ENCODE measurements at regions not wholly inside any gene's neighbourhood (a gene's known extent, or its start where the extent isn't known, plus 50 kb on each side); places are given as distances from the start of the nearest gene placed in this dataset.
"Not testable (repeated sequence)": the region's sequence is repeated elsewhere in the genome, so short reads cannot be mapped to it uniquely, and the experiment has no call there.

DNA sequence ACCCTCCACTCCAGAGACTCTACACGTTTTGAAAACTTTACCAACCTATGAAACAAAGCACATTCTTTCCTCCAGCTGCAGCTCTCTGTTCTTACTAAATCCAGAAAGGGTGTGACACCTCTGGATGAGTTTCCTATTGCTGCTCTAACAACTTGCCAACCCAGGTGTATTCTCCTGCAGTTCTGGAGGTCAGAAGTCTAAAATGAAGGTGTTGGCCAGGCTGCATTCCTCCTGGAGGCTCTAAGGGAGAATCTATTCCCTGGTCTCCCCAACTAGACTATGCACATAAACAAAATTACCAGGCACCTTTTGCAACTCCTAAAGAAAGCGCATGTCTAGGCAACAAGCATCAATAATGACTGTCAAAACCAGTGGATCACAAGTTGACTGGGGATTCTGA, 128.8 kb downstream of the NUFIP1 start:
- TF ChIP-seq, protein P1, sequence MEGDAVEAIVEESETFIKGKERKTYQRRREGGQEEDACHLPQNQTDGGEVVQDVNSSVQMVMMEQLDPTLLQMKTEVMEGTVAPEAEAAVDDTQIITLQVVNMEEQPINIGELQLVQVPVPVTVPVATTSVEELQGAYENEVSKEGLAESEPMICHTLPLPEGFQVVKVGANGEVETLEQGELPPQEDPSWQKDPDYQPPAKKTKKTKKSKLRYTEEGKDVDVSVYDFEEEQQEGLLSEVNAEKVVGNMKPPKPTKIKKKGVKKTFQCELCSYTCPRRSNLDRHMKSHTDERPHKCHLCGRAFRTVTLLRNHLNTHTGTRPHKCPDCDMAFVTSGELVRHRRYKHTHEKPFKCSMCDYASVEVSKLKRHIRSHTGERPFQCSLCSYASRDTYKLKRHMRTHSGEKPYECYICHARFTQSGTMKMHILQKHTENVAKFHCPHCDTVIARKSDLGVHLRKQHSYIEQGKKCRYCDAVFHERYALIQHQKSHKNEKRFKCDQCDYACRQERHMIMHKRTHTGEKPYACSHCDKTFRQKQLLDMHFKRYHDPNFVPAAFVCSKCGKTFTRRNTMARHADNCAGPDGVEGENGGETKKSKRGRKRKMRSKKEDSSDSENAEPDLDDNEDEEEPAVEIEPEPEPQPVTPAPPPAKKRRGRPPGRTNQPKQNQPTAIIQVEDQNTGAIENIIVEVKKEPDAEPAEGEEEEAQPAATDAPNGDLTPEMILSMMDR (IDR thresholded peaks at IDR 0.05; ENCODE audit: low read depth, low read length) = no peak
- no peak overlapping the region for H3K4me3 ChIP-seq (ENCODE audit: low read depth, low read length)

DNA sequence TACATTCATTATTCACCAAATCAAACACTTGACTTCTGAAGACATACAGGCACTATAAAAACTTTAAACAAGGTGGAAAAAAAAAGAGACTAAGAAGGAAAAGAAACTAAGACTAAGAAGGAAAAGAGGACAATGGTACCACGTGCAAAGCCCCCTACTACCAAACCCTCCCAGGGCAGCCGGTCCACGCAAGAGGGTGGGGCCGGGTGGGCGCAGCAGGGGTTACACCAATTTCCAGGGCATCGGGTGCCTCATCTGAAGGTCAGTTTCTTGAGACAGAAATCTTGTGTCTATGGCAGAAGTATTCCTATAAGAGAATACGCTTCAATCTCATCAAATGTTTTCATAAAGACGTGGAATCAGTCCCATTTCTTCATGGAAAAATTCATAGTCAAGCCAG, 131.5 kb downstream of the NUFIP1 start:
- TF ChIP-seq, protein P1 (IDR thresholded peaks at IDR 0.05; ENCODE audit: low read depth, low read length) = no peak
- H3K4me3 ChIP-seq (ENCODE audit: low read depth, low read length) = no peak overlapping the region

DNA sequence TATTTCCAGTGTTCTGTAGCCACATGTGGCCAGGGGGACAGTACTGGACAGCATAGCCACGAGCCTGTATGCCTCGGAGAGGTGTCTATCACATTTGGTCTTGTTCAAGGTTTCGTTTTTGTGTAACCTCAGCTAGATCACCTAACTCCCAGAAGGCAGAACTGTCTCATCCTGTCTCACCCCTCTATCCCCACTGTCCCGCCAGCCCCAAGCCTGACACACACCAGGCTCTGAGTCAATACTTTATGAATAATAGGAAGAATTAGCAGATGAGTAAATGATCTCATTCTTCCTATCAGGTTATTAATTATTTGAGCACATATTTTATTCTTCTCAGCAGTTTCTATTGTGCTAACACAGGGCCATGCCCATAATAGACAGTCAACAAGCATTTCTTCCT, 132.2 kb downstream of the NUFIP1 start:
- no peak overlapping the region for H3K4me3 ChIP-seq (ENCODE audit: low read depth, low read length)

DNA sequence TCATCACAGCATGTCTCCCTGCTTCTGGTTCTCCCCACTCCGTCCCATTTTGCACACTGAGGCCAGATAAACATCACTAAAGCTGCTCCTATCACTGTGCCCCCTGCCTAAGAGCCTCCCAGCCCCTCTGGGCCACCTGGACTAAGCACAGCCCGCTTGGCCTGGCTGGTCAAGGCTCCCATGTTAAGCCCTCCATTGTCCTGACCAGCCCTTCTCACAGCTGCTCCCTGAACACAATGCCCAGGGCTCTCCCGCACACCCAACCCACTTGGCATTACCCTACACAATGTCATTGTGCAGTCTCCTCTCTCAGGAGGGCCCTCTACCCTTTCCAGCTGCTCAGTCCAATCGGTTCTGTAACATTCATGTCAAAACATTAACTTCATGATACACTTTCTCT, 133.4 kb downstream of the NUFIP1 start:
- TF ChIP-seq, protein P1 (IDR thresholded peaks at IDR 0.05; ENCODE audit: low read depth, low read length) = no peak
- H3K4me3 ChIP-seq (ENCODE audit: low read depth, low read length) = no peak overlapping the region

More for the DNA sequence above, 132.2 kb downstream of the NUFIP1 start:
- TF ChIP-seq, protein P1 (IDR thresholded peaks at IDR 0.05; ENCODE audit: low read depth, low read length) = no peak

DNA sequence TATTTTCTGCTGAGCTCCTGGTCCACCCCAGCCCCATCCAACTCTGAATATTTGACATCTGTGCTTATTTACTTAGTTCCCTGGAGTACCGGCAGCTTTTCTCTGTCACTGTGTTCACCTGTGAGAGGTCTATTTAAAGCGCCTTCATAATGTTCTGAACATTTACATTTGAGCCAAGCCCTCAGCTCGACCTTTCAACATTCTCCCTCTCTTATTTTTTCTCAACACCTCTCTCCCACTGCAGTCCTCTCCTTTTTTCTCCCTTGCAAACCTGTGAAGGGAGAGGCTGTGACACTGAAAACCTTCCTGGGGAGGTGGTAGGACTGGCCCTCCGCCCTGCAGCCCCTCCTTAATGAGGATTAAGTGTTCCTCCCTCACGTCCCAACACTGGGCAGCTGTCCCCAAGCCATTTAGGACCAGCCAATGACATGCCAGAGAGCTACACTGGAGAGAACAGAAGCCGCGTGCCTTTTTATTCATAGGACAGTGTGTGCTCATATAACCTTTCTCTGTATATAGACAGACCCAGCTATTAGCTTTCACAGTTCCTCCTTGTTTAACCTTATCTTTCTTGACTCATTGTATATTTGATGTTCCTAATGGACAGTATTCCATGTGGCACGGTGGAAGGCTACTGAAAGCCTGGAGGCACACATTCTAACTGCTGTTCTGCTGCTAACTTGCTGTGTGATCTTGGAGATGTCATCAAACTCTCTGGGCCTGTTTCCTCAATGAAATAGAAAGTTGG, 134.8 kb downstream of the NUFIP1 start:
- no peak overlapping the region for H3K4me3 ChIP-seq (ENCODE audit: low read depth, low read length)

DNA sequence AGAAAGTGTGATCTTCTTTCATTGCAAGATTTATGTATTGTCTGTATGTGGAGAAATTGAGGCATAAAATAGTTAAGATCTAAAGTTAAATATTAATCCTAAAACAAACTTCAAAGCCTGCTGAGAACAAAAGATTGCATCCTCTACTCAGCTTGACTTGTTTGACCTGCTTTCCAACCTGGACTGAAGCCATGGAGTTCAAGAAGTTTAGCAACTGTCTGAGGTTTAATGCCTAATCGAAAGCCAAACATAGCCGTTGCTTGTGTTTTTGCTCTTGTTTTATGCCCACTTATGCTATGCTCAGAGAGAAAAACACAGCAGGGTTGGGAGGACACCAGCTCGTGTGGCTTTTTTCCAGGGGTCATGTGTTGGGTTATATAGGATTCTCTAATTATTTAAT, 135.6 kb downstream of the NUFIP1 start:
- no peak overlapping the region for H3K4me3 ChIP-seq (ENCODE audit: low read depth, low read length)
- TF ChIP-seq, protein P1 (IDR thresholded peaks at IDR 0.05; ENCODE audit: low read depth, low read length) = no peak

More for the DNA sequence above, 134.8 kb downstream of the NUFIP1 start:
- TF ChIP-seq, protein P1 (IDR thresholded peaks at IDR 0.05; ENCODE audit: low read depth, low read length) = no peak

DNA sequence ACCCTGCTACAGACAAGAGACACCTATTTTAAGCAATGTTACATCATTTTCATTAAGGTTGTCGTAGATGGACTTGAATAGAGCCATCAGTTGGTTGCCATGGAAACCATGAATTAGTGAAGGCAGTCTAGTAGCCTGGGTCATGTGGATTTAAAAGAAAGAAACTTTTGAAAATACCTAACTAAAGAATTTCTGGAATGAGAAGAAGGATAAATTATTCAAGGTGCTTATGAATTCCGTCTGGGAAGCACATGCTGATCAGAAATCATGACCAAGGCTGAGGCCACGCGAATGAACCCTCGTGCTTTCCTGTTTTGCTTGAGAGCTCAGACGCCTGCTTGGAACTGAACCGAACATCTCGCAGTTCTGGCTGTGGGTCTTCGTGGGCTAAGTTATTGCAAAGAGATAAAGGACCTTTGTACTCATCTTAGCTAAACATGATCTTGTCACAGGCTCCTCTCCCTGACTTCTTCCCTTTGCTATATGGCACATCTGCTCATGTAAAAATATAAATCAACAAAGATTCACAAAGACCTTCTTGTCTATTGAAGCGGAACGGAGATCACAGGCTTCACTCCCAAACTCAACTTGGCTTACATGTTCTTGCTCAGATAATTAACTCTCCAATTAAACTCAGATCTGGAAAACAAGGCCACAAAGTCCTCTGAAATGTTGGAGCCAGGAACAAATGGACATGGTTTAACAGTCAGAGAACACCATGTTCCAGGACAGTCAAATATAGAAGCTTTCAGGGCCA, 140.2 kb downstream of the NUFIP1 start:
- TF ChIP-seq, protein P1 (IDR thresholded peaks at IDR 0.05; ENCODE audit: low read depth, low read length) = no peak

DNA sequence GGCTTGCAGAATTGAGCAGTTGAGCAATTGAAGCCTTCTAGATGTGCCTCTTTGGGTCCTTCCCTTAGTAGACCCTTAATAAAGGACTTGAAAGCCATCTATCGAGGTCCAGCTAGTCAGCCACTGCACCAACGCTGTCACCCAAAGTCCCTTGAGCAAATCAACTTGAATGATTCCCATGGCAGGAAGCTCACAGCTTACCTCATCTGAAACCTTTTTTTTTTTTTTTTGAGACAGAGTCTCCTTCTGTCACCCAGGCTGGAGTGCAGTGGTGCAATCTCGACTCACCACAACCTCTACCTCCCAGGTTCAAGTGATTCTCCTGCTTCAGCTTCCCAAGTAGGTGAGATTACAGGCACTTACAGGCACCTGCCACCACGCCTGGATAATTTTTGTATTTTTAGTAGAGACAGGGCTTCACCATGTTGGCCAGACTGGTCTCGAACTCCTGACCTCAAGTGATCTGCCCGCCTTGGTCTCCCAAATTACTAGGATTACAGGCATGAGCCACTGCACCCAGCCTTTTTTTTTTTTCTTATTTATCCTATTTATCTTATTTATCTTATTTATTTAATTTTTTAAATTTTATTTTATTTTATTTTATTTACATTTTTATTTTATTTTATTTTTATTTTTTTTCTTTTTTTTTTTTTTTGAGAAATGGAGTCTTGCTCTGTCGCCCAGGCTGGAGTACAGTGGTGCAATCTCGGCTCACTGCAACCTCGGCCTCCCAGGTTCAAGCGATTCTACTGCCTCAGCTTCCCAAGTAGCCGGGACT, 143.8 kb downstream of the NUFIP1 start:
- H3K4me3 ChIP-seq (ENCODE audit: low read depth, low read length) = not testable (repeated sequence)

More for the DNA sequence above, 140.2 kb downstream of the NUFIP1 start:
- H3K4me3 ChIP-seq (ENCODE audit: low read depth, low read length) = no peak overlapping the region

Measured in WI38 (cell line).